ENCODE measurements at regions not wholly inside any gene's neighbourhood (a gene's known extent, or its start where the extent isn't known, plus 50 kb on each side); places are given as distances from the start of the nearest gene placed in this dataset.

GRCh38 chr3:71846185-71846584 lies 61.2 kb upstream of the PROK2 start:
- no peak for DNase-seq

- no peak for DNase-seq
Measured at GRCh38 chr3:71843071-71843470, 58.1 kb upstream of the PROK2 start.

- no peak for DNase-seq
Measured at GRCh38 chr3:71838406-71838805, 53.5 kb upstream of the PROK2 start.
